ENCODE measurements at regions not wholly inside any gene's neighbourhood (a gene's known extent, or its start where the extent isn't known, plus 50 kb on each side); places are given as distances from the start of the nearest gene placed in this dataset.

DNA sequence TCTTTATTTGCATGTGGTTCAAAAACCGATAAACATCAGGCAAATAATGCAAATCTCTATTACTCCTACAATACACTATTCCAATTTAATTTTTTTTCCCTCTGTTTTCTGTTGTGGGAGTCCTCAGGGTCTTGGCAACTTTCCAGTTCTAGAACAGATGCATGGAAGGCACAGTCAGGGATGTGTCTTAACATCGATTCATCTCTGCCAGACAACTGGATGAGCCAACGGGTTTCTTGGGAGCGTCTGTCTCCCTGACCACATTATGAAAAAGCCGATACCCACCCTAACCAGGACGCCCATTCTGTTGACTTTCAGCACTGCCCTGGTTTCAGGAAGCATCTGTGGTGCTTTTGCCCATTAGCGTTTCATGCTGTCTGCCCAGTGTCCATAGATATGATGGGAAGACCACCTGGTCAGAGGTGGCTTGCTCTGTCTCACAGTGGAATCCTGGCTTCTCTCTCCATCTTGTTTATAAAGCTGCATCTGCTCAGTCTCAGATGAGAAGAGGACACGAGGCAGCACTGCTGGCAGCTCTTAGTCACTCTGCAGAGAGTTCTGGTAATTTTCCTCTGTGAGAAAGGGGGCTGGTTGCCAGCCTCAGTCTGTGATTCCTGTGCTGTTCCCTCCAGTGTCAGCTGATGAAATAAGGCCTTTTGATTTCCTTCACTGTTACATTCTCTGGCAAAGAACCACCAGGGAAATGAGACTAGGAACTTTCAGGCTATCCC, 57.9 kb upstream of the KCNE4 start:
- no peak for DNase-seq

DNA sequence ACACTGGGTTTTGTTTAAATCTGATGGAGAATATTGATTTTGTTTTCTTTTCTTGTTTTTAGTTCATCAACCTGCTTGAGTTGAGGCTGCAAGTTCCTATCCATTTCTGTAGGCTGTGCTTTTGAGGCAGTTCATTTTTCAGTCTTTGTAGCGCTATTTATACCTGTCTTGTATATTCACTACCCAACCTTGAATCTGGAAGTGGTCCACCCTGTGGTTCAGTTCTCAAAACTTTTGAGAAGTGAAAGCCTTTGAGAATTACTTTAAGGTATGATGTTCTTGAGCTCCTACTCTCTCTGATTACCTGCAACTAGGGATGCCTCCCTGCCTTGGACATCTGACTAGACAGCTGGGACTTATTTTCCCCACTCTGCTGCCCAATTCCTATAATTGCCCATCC, 53.5 kb upstream of the KCNE4 start:
- DNase-seq = no peak

DNA sequence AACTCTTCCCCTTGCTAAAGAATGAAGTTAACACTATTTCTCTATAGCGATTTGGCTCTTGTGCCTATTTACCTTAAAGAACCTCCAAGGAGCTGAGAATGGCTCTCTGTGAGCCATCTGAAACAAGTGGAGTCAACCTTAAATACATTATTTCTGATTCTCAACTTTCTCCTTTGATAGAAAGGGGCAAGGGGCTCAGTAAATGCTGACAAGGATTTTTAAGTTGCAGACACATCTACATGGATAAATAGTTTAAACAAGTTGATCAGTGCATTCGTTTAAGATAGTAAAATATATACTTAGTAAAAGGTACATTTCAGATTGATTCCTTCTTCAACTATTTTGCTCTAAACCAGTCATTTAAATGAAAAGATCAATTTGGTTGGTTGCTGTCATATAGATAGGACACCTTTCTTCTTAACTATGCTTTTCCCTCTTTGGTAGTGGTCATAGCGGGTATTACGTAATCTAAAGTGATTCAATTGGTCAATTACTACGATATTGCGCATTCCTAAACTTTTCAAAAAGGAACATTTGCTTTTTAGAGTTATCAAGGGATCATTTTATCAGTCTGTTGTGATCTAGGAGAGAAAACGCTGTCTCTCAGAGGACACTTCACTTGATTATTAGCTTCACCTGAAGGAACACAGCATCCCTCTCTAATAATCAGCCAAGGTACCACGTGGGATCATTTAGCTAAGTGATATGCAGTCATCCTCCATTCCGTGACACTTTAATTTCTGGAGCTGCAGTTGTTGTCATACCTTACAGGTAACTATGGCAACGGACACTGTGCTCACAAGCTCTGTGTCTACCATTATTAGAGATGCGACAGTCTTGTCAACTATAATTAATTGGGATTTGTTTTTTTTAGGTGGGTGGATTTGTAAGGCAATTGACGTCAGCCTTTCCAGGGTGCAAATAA, 50.9 kb upstream of the KCNE4 start:
- DNase-seq = peak; percentile 10

DNA sequence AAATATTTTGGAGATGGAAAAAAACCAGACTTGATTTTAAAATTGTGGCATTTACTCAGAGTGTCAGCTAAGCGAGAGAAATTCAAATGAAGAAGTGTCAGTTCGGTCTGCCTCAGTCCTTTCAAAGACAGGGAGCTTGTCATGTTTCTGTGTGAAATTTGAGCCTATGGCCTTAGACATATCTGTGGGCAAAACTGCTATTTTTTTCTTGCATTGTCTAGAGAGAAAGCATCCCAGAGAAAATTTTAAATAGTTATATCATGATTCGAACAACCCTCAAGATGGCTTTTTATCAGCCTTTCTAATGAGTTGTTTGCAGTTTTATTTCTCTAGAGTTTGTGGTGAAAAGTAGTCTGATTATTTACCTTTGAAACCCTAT, 50.2 kb upstream of the KCNE4 start:
- no peak for DNase-seq
